ENCODE measurements at regions not wholly inside any gene's neighbourhood (a gene's known extent, or its start where the extent isn't known, plus 50 kb on each side); places are given as distances from the start of the nearest gene placed in this dataset.

GRCh38 chr7:67407392-67408071 lies 410.9 kb downstream of the TYW1 start:
- TF ChIP-seq CTCF (conservative IDR thresholded peaks at IDR 0.05 in 1 of 2, IDR thresholded peaks at IDR 0.05 in 1 of 2; ENCODE audit: low read depth in 1 of 2, low read length in 2 of 2): no peak
- TF ChIP-seq EZH2 (IDR thresholded peaks at IDR 0.05; ENCODE audit: low read length, missing control alignments): no peak

Data from fibroblast of lung (primary cell).